NB4 (cell line): ENCODE measurements at regions not wholly inside any gene's neighbourhood (a gene's known extent, or its start where the extent isn't known, plus 50 kb on each side); places are given as distances from the start of the nearest gene placed in this dataset.

Experiments
- DNase-seq: peaks from one replicate; pipeline ENCODE4 v3.0.0; 2010; ENCODE audit warnings: low read depth
- H3K4me3 ChIP-seq: one replicate; pipeline ENCODE4 v1.5.1; 2011; ENCODE audit warnings: mild to moderate bottlenecking, low read depth, low read length, moderate library complexity
- MYC ChIP-seq: IDR thresholded peaks from 2 replicates; pipeline ENCODE4 v1.6.1; 2011; ENCODE audit warnings: low read depth, low read length
- POLR2A ChIP-seq: IDR thresholded peaks from 2 replicates; pipeline ENCODE4 v1.6.1; 2011; ENCODE audit warnings: mild to moderate bottlenecking; ENCODE audit not compliant: insufficient read length; ENCODE audit errors: extremely low read depth
- TF ChIP-seq, protein P1 (sequence below): IDR thresholded peaks from 2 replicates; pipeline ENCODE4 v1.6.1; 2011; ENCODE audit warnings: low read depth, low read length
- TF ChIP-seq, protein P2 (sequence below): IDR thresholded peaks from one replicate; pipeline ENCODE4 v1.5.1; 2012; ENCODE audit warnings: low read depth, low read length

DNA sequence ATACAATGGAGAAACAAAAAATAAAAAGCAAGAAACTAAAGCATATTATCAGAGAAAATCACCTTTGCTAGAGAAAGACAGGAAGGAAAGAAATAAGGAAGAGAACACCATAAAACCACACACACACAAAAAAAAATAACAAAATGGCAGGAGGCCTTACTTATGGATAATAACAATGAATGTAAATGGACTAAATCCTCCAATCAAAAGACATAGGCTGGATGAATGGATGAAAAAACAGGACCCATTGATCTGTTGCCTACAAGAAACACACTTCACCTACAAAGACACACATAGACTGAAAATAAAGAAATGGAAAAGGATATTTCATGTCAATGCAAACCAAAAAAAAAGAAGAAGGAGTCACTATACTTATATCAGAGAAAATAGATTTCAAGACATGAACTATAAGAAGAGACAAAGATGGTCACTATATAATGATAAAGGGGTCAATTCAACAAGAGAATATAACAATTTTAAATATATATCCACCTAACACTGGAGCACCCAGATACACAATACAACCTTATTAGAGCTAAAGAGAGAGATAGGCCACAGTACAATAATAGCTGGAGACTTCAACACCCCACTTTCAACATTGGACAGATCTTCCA, 693.6 kb downstream of the HACE1 start:
- H3K4me3 ChIP-seq, result no peak overlapping the region
- no peak for DNase-seq
- TF ChIP-seq, protein P1, sequence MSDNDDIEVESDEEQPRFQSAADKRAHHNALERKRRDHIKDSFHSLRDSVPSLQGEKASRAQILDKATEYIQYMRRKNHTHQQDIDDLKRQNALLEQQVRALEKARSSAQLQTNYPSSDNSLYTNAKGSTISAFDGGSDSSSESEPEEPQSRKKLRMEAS, result no peak
- no peak for TF ChIP-seq MYC
- TF ChIP-seq, protein P2, sequence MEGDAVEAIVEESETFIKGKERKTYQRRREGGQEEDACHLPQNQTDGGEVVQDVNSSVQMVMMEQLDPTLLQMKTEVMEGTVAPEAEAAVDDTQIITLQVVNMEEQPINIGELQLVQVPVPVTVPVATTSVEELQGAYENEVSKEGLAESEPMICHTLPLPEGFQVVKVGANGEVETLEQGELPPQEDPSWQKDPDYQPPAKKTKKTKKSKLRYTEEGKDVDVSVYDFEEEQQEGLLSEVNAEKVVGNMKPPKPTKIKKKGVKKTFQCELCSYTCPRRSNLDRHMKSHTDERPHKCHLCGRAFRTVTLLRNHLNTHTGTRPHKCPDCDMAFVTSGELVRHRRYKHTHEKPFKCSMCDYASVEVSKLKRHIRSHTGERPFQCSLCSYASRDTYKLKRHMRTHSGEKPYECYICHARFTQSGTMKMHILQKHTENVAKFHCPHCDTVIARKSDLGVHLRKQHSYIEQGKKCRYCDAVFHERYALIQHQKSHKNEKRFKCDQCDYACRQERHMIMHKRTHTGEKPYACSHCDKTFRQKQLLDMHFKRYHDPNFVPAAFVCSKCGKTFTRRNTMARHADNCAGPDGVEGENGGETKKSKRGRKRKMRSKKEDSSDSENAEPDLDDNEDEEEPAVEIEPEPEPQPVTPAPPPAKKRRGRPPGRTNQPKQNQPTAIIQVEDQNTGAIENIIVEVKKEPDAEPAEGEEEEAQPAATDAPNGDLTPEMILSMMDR, result no peak
- TF ChIP-seq POLR2A, result no peak

DNA sequence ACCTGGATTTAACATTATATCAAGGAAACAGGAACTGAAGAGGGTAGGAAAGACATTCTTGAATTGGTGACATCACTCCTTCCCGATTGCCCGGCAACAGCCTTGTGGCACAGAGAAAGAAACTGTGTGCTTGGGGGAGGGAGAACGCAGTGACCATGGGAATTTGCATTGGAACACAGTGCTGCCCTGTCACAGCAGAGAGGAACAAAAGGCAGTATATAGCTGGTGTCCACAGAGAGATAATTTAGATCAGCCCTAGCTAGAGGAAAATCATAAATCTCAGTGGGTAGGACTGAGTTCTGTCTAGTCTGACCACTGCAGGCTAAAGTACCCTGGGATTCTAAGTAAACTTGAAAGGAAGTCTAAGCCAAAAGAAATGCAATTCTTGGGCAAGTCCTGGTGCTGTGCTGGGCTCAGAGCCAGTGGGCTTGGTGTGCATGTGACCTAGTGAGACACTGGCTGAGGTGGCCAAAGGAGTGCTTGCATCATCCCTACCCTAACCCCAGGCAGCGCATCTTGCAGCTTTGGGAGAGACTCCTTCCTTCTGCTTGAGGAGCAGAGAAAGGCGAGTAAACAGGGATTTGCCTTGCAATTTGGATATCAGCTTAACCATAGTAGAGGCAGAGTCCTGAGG, 697.6 kb downstream of the HACE1 start:
- DNase-seq, result no peak
- TF ChIP-seq, protein P1, result no peak
- no peak for TF ChIP-seq MYC
- TF ChIP-seq POLR2A, result no peak
- TF ChIP-seq, protein P2, result no peak
- H3K4me3 ChIP-seq, result no peak overlapping the region

DNA sequence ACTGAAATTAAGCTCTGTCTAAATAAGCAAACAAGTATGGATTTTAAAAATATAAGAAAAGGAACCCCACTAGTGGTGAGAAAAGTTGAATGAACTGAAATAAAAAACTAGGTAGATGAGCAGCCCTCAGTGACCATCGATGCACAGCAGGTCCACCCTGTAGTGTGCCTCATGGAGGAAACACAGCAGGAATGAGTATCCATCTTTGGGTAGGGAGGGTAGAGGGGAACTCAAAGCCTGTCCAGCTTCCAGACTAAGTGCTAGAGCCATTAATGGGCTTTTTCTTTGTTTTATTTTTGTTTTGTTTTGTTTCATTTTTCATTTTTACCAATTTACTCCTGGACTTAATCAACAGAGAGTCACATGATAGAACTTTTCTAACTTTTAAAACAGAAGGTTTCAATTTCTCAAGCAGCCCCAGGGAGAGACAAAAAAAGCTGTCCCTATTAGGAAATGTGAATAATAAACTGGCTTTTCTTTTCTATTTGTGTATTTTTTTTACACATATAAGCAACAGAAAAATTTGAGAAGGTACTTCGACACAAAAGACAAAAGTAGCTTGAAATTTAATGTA, 700.6 kb downstream of the HACE1 start:
- TF ChIP-seq POLR2A, result no peak
- TF ChIP-seq, protein P2, result no peak
- TF ChIP-seq, protein P1, result no peak
- no peak for TF ChIP-seq MYC
- no peak overlapping the region for H3K4me3 ChIP-seq
- no peak for DNase-seq

DNA sequence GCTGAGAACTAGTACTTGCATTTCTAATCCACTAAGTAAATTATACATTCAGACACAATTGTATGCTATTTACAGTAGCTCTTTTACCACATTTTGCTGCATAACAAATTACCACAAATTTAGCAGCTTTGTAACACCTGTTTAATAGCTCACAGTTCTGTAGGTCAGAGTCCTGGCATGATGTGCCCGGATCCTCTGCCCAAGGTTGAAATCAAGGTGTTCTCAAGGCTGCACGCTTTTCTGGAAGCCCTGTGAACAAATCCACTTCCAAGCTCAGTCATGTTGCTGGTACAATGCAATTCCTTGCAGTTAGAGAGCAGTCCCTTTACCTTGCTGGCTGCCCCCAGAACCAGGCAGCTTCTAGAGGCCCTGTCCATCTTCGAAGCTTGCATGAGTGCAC, 716.0 kb downstream of the HACE1 start:
- TF ChIP-seq, protein P1, result no peak
- TF ChIP-seq, protein P2, result no peak
- TF ChIP-seq MYC (no peak), POLR2A (no peak)
- no peak for DNase-seq
- no peak overlapping the region for H3K4me3 ChIP-seq

DNA sequence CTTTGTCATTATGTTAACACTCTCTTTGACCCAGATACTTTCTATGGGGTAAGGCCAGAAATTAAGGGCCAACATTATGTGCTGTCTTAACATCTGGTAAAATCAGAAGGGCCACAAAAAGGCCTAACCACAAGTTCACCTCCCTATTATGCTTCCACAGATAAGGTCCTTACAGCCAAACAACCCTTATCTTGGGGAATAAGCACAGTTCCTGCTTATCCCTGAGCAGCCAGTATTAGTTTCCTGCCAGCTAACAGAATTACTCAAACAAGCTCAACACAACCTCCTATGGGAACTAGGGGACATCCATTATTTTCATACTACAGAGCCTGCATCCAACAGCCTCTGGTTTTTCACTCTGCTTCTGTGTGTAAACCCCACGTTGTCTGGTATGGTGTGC, 724.8 kb downstream of the HACE1 start:
- H3K4me3 ChIP-seq, result no peak overlapping the region
- TF ChIP-seq, protein P2, result no peak
- TF ChIP-seq MYC, result no peak
- DNase-seq, result no peak
